GM19238 (cell line): ENCODE measurements at regions not wholly inside any gene's neighbourhood (a gene's known extent, or its start where the extent isn't known, plus 50 kb on each side); places are given as distances from the start of the nearest gene placed in this dataset.

Experiments
- DNase-seq: peaks from one replicate; pipeline ENCODE4 v3.0.0; 2011; ENCODE audit warnings: low spot score; ENCODE audit not compliant: insufficient read length

DNA sequence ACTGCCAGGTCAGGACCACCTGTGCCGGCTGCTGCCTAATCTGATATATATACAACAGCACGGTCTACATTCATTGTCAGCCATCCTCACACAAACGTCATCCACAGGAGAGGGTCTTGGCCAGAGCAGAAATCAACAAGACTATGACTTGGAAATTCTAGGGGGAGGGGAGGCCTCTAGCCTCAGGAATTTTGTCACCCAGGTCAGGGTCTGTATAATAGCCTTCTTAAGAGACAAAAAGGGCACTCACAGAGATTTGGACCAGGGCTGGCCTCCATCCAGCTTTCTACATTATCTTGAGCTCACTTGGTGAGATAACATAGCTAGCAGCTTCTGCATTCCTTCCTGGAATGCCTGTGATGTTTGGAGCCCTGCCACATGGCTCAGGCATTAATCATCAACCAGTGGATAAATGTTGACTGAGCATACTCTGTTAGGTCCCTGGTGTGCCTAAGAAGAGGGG lies 50.4 kb upstream of the CTIF start:
- DNase-seq, result no peak

- no peak for DNase-seq
Observed at GRCh38 chr18:48486754-48487153, 52.1 kb upstream of the CTIF start.

GRCh38 chr18:48485828-48486405 lies 52.9 kb upstream of the CTIF start:
- DNase-seq, result no peak

DNA sequence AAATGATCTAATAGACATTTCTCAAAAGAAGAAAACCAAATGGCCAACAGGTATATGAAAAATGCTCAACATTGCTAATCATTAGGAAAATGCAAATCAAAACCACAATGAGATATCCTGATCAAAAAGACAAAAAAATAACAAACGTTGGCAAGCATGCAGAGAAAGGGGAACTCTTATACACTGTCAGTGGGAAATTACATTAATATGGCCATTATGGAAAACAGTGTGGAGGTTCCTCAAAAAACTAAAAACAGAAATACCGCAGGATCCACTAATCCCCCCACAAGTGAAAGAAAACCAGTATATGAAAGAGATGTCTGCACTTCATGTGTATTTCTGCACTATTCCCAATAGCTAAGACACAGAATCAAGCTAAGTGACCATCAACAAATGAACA lies 57.7 kb upstream of the CTIF start:
- DNase-seq, result no peak

DNA sequence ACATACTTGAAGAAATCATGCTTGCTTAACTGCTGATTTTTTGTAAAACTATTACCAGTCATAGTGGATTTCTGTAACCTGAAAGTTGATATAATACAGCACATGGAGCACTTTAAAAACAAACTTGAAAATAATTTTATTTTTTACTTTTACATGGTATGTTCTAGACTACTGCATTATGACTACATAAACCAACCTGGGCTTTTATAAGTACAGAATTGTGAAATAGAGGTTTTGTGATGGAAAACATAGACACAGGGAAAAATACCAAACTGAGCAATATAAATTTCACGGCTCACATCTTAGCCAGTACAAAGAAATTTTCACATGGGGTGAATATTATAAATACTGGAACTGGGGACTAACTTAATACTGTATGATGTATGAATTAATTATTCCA lies 59.3 kb upstream of the CTIF start:
- DNase-seq, result no peak

- DNase-seq, result no peak
Observed at GRCh38 chr18:48477348-48477747, 61.5 kb upstream of the CTIF start.

DNA sequence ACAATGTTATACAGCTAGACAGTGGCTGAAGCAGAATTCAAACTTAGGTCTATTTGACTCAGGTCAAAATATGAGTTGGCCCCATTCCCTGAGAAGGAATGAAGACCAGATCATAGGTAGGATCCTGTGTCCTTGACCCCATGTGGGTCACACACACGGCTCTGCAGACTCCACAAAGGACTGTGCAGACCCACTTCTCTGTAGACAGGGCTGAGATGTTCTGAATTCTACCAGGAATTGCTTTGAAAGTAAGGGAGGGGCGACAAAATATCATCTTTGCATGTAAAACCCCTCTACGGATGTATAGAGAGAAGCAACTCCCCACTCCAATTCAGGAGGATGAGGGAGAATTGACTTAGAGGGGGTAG lies 62.3 kb upstream of the CTIF start:
- no peak for DNase-seq

DNA sequence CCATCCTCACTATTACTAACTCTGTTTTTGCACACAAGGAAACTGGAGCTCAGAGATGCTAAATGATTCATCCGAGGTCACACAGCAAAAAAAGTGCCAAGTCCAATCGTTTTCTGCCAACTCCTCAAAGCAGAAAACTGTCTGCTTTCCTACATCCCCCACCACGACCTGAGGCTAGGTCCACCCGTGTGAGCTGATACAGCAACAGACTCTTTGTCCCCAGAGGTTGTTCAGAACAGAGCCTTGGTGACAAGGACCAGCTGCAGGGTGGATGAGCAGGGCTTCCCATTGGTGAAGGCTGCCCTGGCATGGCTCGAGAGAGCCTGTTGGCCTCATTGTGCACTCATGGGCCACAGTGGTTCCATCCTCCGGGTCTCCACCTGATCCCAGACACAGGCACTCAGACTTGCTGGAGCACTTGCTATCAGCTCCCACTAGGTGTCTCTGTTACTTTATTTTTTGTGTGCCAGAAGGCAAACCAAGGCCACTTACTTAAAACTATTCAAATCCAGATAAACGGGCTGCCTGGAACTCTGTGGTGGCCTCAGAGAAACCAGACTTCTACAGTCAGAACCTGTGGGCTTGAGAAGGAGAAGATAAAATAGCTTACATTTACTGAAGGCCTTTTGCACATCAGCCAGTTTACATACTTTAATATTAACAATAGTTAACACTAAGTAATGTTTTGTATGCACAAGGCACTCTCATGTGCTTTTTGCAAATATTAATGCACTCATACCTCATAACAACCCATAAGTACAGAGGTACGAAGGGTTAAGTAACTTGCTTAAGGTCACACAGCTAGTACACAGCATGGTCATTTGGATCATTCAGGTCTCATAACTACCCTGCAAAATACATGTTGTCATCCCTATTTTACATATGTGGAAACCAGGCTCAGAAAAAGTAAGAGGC lies 62.9 kb upstream of the CTIF start:
- DNase-seq, result peak; percentile 51

- DNase-seq, result no peak
Observed at GRCh38 chr18:48473816-48474215, 64.6 kb upstream of the ZBTB7C start.

- no peak for DNase-seq
Observed at GRCh38 chr18:48472610-48473009, 63.4 kb upstream of the ZBTB7C start.

- DNase-seq, result no peak
Observed at GRCh38 chr18:48470484-48471180, 61.4 kb upstream of the ZBTB7C start.

GRCh38 chr18:48468151-48468550 lies 59.0 kb upstream of the ZBTB7C start:
- DNase-seq, result no peak

DNA sequence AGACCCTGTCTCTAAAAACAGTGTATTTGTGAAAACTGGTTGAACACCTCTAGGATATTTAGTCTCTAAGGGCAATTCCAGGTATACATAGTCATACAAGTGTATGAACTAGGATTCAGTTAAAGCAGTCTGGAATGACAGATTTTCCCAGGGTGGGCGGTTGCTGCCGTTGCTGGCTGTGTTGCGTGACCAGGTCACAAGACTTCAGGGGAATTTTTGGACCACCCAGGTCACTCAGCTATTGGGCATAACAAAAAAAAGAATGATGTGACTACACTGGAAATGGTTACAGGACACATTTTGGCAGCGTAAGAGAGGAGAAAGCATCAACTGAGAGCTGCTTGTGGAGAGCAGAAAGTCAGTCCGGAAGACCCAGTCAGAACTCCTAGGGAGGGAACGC lies 58.0 kb upstream of the ZBTB7C start:
- no peak for DNase-seq

- no peak for DNase-seq
Observed at GRCh38 chr18:48462510-48462909, 53.3 kb upstream of the ZBTB7C start.

DNA sequence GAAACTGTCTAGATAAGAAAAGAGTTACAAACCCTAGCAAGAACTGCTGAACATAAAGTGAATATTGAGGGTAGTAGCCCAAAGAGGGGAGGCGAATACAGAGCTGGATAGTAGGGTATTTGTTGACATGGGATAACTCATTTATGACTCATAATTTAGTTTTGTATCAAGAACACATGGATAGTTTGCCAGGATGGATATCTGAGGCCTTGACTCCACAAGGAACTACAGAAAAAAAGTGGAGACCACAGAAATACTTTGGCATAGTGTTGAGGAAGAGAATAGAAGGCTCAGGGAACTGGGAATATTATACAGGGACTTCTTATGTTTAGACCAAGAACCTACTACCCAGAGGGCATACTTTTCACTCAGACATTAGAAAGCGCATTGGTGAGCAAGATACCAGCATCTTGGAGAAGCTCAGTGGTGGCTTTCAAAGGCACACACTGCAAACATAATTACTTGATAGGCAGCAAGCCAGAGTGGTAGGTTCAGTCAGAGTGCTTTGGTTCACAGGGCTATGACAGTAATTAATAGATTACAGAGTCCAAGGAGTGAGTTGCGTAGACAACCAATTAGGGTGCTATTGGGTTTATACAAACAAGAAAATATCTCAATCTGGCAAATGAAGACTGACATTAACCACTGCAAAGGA lies 51.9 kb upstream of the ZBTB7C start:
- DNase-seq, result no peak

GRCh38 chr18:48459465-48459864 lies 50.3 kb upstream of the ZBTB7C start:
- DNase-seq, result no peak

DNA sequence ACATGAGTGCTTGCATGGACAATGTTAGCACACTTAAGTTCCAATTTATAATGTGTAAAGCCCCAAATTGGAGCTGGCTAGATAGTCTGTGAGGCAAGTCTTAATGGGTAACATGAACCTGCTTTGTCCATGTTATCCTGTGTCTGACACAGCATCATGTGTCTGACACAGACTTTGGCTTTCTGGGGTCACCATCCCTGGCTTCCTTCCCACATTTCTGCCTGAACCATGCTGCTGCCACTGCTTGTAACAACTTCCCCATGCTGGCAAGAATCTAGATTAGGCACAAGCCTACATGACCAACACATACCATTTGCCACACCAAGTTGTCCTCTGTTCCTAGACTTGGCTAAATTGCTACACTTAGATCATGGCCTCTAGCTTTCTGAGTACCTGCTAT lies 49.8 kb upstream of the ZBTB7C start:
- no peak for DNase-seq
